NCI-H1694 treated with DMSO at 0.1 percent for 48 hours (cell line): ENCODE measurements at regions not wholly inside any gene's neighbourhood (a gene's known extent, or its start where the extent isn't known, plus 50 kb on each side); places are given as distances from the start of the nearest gene placed in this dataset.

Experiments
- DNase-seq: peaks from one replicate; lab custom pipeline; 2025; lab: John Stamatoyannopoulos, UW

DNA sequence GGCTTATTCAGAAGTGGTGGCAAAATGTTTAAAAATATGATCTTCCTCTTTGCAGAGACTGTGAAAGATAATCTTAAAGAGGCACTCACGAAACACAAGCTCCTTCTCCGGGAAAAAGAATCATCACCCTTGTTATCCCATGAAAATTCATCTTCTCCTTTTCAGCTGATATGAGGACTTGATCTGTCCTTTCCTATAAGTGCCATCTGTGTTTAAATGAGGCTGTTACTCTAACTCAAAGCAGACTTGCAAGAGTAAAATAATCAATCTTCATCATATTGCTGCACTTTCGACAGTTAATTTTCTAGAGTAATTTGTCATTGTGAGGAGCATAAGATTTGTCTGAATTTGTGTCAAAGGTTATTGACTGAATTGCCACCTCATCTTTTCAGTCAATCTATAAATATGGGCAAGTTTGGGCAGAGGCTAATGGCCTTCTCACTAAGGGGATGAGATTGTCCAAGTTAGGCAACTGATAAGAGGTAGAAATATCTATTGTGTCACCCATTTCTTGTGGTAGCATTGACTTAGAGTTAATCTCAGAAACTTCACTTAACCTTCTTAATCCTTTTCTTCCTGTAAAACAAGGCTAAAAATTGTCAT, 452.9 kb downstream of the GRXCR1 start:
- DNase-seq: no peak

DNA sequence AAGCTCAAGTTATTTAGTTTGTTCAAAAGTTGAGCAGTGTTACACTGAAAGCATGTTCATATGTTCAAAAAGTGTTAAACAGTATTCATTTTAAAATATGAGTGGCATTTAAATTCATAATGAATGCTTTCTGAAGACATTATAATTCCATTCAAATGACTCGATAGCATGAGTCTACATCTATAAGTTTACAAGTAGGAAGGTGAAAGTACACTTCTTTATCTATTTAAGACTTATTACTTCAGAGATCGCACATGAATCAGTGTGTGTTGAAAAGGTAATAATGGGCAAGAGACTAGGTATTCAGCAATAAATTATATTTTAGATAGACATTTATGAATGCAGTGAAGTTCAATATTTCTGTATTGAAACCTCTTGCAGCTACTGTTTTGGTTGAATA, 456.1 kb downstream of the GRXCR1 start:
- no peak for DNase-seq

DNA sequence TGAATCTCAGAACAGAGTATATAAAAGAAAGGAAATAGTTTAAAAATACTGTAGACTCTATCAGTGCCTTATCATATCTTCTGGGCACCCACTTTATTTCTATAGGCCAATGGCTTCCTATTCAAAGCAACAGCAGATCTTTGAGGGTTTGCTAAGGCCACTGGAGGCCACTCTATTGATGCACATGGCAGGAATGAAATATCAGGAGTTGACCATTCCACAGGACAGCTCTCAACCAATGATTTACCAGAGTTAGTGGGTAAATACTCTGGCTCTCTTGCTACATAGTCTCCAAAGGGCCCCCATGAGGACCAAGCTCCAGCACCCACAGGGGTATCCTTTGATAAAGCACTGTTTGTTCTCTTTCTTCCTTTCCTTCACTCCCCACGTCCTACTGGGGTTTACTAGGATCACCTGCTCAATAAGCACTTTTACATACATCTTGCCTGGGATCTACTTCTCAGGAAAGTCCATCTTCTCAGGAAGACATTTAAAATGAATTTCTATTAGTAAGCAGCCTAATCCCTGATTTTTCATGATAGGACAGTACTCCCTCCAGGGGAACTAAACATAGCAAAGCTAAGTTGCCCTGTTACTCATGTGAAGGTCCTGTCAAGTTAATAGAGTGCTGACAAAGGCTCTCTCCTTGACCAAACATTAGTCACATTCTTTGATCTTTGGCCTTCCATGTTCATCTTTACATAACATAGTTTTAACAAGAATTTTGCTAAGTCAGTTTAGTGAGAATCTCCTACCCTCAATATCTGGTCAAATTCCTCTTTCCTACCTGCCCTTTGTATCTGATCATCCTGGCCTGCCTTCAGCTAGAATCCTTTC, 459.7 kb downstream of the GRXCR1 start:
- DNase-seq: no peak

DNA sequence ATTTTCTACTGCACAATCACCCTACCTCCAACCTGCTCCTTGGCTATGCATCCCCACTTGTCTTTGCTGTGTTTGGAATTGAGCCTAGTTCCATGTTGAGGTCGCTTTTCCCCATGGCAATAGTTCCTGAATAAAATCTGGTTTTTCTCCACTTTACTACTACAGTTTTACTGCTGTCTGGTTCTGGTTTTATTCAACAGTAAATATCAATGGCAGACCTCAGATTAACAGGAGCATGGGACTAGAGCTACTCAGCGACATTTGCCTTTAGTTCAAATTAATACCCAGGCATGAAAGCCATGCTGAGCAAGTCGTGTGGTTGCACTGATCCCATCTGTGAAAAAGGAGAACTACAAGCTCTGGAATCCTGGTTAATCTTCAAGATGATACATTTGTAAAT, 460.3 kb downstream of the GRXCR1 start:
- DNase-seq: no peak

DNA sequence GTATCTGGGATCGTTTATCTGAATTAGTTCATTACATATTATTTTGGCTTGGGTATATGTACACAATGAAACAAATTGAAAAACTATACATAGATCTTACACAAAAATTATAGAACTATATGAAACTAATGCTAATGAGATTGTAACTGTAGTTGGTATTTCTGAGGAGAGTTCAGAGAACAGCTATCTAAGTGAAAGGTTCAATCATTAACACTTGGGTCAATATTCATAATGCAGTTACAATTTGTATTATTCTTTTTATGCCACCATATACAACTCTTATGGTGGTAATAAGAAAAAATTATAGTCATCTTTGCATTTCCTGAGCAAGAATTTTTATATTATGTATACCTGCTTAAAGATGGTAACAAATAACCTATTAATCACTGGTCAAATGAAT, 461.0 kb downstream of the GRXCR1 start:
- DNase-seq: no peak

DNA sequence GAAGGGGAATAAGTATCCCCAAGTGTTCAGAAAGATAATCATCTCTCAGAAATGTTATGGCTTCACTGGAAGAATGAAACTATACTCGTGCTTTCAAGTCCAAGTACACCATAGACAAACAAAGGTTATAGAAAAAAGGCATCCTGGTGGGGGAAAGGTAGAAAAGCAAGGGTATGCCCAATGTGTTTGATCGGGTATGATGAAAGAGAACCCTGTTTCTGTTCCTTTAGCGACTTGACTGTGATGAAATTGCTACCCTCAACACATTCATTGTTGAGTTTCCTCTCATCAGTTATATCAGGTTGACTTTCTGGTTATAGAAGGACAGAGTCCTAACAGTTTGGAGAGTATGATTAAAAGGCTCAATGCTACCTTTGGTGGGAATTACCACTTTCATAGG, 464.3 kb downstream of the GRXCR1 start:
- DNase-seq: no peak

DNA sequence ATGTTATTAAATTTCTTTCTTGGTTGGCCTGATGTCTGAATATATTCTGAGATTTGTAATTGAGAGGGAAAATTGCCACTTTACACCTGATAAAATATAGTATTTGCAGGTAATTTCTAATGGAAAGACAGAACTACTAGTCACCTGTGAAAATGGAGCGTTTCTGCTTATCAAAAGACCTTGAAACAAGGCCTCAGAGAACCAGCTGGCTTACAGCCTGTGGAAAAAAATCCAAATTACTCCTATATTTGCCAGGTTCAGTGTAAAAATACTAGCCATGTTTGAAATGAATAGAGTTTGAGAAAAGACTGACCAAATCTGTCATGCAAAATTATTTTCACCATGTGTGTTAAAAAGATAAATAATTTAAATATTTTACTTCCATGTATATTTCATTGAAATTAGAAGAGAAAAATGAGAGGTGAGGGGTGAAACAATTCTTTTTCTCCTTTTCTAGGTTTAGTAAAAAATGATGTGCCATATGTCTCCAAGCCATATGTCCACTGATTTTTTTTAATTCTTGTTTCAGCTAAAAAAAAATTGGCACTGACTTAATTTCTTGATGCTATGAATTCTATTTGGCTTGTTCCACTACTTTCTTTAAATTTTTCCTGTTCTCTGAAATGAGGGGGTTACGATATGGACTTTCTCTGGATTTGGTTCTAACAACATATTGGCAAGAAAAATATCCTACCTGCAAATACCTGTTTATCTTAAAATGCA, 464.9 kb downstream of the GRXCR1 start:
- DNase-seq: peak; percentile 48

DNA sequence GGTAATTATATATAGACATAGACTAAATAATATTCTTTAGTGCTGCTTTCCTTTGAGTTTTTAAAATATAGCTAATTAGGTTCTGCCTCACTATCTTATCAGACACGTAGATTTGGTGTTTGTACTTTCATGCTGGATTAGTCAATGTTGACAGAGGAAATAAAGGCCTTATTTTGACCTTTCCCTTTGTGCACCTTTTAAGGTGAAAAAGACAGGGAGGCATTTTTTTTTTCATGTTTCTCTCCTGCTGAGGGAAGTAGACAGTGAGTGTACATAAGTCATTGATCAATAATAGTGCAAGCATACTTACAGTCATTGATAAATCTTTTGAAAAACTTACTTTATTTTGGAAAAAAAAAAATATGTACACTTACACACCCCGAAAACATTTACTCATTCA, 467.8 kb downstream of the GRXCR1 start:
- DNase-seq: no peak

DNA sequence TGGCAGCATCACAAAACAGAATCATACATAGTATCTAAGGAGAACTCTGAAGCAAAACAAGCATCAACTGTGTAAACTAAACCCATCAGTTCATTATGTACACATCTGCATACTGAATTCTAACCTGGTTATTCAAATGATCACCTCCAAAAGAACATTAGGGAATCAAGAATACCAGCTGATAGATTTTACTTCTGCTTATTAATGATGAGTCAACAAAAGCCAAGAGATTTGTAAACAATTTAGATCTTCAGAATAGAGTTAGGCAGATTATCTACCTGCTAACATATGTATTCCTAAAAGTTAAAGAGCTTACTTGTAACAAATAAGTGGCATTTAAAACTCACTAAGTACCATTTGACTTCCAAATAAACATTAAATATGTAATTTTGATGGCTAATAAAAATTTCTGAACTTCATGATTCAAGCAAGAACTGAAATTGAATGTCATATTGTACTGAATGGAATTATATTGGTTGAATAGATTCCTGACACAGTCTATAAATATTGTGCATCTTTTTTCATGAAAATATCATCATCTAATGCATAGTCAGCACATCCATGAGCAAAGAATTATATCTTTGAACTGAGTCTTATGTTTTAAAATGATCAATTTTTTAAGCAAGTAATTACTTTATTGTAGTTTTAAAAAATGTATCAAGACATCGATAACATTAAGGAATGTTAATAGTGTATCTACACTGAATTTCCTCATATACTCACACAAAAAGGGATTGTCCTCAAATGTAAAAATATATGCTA, 470.5 kb downstream of the GRXCR1 start:
- no peak for DNase-seq

DNA sequence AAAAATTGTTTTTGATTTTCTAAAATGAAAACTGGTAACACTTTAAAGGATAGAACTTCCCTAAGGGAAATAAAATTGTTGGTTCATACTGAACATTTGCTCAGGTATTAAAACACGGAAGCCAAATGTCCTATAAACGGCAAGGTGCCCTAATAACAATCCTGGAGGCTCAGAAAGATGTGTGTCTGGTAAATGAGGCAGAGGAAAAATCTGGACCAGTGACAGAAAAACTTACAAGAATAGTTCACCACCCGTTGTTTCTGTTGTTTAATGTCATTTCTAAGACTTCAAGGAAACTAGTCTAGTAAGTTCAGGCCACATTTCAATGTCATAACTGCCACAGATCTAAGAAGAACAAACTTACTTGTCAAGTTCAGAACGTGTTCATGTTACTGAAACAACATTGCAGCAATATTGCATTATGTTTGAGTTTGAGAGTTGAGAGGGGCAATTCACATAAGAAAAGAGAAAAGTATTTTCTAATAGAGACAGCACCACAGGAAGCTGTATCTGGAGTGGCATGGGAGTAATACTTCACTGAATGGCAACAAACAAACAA, 476.6 kb downstream of the GRXCR1 start:
- DNase-seq: no peak

DNA sequence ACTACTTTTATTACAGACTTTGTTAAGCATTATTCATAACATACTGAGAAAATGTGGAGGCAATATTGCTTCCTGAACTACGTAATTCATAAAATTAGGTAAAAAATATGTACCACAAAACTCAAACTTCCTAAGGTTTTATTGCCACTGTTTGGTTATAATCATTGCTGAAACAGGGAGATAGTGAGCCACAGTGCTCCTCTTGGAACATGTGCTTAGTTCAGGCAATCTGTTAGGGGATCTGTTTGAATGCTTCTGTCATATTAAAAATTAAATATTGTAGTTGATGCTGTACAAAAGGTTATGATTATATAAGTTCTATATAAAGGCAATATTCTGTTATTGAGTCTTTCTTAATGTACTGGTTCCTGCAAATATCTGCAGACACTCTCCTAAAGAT, 480.7 kb downstream of the GRXCR1 start:
- DNase-seq: no peak

DNA sequence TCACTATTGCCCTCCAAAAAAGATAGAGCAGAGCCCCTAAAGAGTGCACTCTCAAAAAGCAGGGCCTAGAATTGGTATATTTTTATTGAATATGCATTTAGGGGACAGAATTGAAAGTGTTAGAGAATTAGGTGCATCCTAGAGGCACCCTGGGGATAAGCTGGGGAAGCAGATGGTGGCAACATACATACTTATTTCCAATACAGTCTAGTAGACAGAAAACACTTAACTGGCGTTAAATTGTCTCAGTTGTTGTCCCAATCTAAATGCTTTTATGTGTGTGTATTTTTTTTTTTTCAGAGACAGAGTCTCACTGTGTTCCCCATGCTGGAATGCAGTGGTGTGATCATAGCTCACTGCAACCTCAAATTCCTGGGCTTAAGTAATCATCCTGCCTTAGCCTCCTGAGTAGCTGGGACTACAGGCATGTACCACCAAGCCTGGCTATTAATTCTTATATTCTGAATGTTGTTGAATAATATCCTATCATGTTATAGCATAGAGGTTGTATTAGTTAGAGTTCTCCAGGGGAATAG, 481.8 kb downstream of the GRXCR1 start:
- peak; percentile 25 for DNase-seq

DNA sequence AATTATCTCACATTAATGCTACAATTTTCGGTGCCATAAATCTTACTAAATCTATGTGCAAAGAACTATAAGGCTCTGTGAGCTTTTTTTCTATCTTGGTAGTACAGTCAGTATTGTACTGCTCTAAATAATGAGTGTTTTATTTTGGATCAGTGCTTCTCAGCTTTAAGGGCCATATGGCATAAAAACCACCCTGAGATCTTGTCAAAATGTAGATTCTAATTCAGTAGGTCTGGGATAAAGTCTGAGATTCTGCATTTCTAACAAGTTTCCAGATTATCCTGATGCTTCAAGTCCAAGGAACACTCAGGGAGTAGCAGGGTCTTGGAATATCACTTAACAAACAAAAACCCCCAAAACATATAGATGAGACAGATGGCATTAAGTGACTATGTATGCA, 486.5 kb downstream of the GRXCR1 start:
- DNase-seq: peak; percentile 66

DNA sequence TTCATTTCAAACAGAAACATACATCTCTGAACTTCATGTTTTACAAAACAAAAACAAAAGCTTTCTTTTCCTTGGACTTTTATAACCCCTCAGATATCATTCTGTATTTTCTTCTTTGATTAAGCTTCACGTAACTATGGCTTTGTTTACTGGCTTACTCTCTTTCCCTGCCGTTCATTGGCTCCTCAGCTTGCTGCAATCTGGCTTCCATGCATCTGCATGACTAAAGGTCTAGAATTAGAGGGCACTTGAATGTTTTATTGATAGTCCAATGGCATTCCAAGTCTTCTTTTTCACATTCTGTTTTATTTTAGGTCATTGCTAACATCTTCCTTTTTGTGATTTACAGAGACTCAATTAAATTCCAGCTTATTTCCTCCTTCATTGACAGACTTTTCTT, 487.6 kb downstream of the GRXCR1 start:
- DNase-seq: no peak

DNA sequence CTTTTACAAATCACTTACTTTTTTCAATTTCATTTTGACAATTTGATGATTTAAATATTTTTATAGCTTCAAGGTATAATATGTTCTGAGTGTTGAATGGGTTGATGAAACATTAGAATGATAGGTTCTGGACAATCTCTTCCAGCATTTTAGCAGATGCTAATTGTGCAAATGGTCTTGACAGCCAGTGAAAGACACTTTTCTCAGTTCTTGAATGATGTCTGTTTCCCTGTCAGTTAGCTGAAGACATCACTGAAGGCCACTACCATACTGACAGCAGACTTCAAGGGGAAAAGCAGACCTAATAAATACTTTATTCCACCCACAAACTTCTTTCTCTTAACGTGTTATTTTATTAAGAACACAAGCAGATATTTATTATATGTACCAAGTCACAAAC, 498.6 kb downstream of the GRXCR1 start:
- no peak for DNase-seq

DNA sequence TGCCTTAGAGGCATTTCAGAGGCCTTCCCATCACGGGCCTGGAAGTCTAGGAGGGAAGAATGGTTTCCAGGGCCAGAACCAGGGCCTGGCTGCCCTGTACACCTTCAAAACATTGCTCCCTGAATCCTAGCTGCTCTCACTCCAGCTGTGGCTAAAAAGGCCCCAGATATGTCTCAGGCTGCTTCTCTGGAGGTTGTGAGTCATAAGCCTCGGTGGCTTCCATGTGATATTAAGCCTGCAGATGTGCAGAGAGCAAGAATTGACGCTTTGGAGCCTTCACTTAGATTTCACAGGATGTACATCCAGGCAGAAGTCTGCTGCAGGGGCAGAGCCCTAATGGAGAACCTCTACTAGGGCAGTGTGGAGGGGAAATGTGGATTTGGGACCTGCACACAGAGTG, 502.5 kb downstream of the GRXCR1 start:
- no peak for DNase-seq

DNA sequence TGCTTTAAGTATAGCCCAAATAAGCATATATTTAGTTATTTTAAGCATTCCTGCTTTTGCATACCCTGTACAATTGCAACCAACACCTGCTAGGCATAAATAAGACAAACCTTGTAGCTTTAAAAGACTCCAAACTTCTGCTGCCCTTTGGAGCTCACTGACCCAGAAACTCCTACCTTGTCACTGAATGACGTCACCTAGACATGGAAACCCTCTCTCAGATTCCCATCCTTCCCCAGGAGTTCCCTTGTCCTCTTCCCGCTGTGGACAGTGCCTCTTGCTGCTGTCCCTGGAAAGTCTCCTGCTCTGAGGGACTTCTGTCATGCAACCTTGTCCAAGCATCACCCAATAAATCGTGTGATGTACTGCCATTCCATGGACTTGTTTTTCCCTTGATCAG, 507.2 kb downstream of the GRXCR1 start:
- DNase-seq: no peak

DNA sequence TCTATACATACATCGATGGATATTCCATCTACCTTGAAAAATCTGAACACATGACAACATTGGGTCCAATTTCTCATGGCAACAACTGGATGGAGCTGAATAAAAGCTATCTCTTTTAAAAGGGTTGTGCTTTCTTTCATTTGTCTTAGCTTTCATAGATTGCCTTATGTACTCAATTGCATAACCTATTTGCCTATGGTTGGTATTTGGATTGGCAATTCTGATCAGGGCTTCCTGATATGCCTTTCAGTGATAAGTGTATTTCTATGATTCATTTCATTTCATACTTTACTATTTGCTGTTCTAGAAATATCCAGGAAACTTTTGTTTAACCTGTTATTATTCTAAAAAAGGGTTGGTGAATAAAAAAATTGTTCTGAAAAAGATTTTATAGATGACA, 509.9 kb downstream of the GRXCR1 start:
- no peak for DNase-seq

DNA sequence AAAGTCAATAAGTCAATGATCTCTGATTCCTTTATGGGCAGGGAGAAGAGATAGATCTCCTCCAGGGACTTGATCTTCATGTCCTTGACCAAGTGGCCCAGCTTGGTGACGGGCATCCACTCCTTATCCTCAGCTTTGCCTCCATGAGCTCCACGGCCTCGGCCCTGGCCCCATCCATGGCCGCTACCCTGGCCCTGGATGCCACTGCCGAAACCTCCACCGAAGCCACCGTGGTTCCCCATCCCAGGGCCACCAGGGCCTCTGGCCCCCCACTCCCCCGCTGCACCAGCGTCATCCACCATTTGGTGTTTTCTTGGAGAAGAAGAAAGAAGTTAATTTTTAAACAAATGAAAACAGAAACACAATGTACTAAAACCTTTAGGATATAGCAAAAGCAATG, 518.1 kb downstream of the GRXCR1 start:
- no peak for DNase-seq

DNA sequence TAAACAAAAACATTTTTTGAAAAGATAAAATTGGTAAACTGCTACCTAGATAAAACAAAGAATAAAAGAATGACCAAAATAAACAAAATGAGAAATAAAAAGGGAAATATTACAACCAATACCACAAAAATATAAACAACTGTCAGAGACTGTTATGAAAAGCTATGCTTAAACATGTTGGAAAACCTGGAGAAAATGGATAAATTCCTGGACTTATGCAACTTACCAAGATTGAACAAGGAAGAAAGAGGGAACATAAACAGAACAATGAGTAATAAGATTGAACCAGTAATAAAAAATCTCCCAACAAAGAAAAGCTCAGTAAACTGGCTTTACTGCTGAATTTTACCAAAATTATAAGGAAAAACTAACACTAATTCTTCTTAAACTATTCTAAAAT, 518.7 kb downstream of the GRXCR1 start:
- no peak for DNase-seq

DNA sequence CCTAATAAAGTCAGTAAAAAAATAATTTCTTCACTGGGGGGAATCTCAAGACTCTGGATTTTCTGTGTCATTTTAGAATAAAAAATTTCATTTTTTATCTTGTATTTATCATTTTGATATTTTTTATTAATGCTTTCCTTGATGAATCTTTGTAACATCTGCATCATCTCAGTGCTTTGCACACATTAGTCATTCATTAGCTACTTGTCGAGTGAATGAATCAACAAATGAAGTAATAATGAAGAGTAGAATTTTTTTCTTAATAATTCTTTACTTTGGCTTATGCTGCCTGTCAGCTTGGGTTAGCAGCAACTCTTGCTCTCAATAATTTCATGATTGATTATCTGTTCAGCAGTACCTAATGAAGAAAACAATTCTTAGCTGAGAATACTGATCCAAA, 530.8 kb downstream of the GRXCR1 start:
- no peak for DNase-seq

DNA sequence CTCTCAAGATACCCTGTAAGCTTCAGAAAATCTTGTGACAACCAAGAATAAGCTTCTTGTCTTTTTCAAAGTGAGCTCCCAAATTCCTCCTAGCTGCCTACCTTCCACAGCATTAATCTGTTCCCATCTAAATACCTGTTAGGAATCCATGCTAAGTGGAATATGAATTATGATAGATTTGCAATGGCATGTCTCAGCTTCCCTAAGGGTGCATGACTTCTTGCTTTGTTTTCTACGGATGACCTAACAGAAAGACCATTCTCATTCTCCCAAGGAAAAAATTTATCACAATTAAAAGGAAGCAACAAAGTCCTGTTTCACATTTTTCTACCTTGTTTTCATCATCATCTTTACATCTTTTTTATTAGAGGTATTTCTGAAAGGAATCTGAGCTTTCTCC, 532.7 kb downstream of the GRXCR1 start:
- no peak for DNase-seq
